ENCODE measurements at regions not wholly inside any gene's neighbourhood (a gene's known extent, or its start where the extent isn't known, plus 50 kb on each side); places are given as distances from the start of the nearest gene placed in this dataset.

- TF ChIP-seq CTCF (IDR thresholded peaks at IDR 0.05; ENCODE audit: extremely low read depth in 1 of 2, insufficient read depth in 1 of 2, low read depth in 1 of 2, low read length in 2 of 2) = no peak
- peak; percentile 4 for TF ChIP-seq FOS (IDR thresholded peaks at IDR 0.05; ENCODE audit: borderline replicate concordance, insufficient read depth, low read length)
- FAIRE-seq = no peak
- no TSS peak for BruUV-seq (replicated peaks)
These were observed 792.1 kb upstream of the SPRY2 start for GRCh38 chr13:81133066-81133465.

GRCh38 chr13:81117416-81117815 is 776.5 kb upstream of the SPRY2 start:
- POLR2A ChIA-PET = no interaction called here
- H3K36me3 ChIP-seq (ENCODE audit: control insufficient read depth in 2 of 2, extremely low read depth in 1 of 2, insufficient read depth in 2 of 2, low read length in 2 of 2) = no peaks in the 10 kb centered on the region
- H3K9me3 ChIP-seq (replicated peaks; ENCODE audit: control insufficient read depth, insufficient read depth, low read length) = no peaks in the 10 kb centered on the region
- H3K4me3 ChIP-seq (replicated peaks in 1 of 3; ENCODE audit: insufficient read depth in 1 of 3, low read depth in 1 of 3, low read length in 3 of 3) = no peak overlapping the region
- H3K4me2 ChIP-seq (ENCODE audit: insufficient read depth, low read length) = no peak overlapping the region
- H4K20me1 ChIP-seq (replicated peaks; ENCODE audit: control insufficient read depth, extremely low read depth, insufficient read depth, low read length) = no peaks in the 10 kb centered on the region
- no peaks in the 10 kb centered on the region for H3K9me1 ChIP-seq (replicated peaks; ENCODE audit: control insufficient read depth, extremely low read depth, insufficient read depth, low read length)
- no peaks in the 10 kb centered on the region for H3K27me3 ChIP-seq (ENCODE audit: control insufficient read depth in 2 of 2, insufficient read depth in 2 of 2, low read length in 2 of 2)
- no peak for FAIRE-seq
- no TSS peak for BruUV-seq (replicated peaks)
- DNase-seq (ENCODE audit: low read depth, low spot score) = no peak
- TF ChIP-seq MAX (IDR thresholded peaks at IDR 0.05; ENCODE audit: insufficient read depth, insufficient read length) (no peak), FOS (IDR thresholded peaks at IDR 0.05; ENCODE audit: borderline replicate concordance, insufficient read depth, low read length) (no peak)
- no peaks in the 10 kb centered on the region for H3K79me2 ChIP-seq (ENCODE audit: control insufficient read depth, insufficient read depth, low read length)
- H2AFZ ChIP-seq (ENCODE audit: low read depth, low read length) = no peak overlapping the region
- no peaks in the 10 kb centered on the region for H3K4me1 ChIP-seq (ENCODE audit: control insufficient read depth, extremely low read depth, insufficient read depth, low read length)
- no peak overlapping the region for H3K27ac ChIP-seq (ENCODE audit: insufficient read depth, low read depth, low read length)
- dilution Hi-C loops (cut with MboI; ENCODE audit: extremely low pct_ligation_motif_present, low sequenced_read_pairs) (no loop called here), intact Hi-C loops (cut with micrococcal nuclease) (no loop called here)
- CTCF ChIA-PET = no interaction called here
- H3K9ac ChIP-seq (replicated peaks; ENCODE audit: extremely low read depth, insufficient read depth, low read length) = no peak overlapping the region

More at GRCh38 chr13:81133066-81133465, 792.1 kb upstream of the SPRY2 start:
- Histone ChIP-seq H3K4me2 (ENCODE audit: insufficient read depth, low read length) (no peak overlapping the region), H2AFZ (ENCODE audit: low read depth, low read length) (no peak overlapping the region), H3K4me3 (replicated peaks in 1 of 3; ENCODE audit: insufficient read depth in 1 of 3, low read depth in 1 of 3, low read length in 3 of 3) (no peak overlapping the region), H3K27ac (ENCODE audit: insufficient read depth, low read depth, low read length) (no peak overlapping the region), H3K9me3 (replicated peaks; ENCODE audit: control insufficient read depth, insufficient read depth, low read length) (no peaks in the 10 kb centered on the region), H3K36me3 (ENCODE audit: control insufficient read depth in 2 of 2, extremely low read depth in 1 of 2, insufficient read depth in 2 of 2, low read length in 2 of 2) (no peaks in the 10 kb centered on the region), H4K20me1 (replicated peaks; ENCODE audit: control insufficient read depth, extremely low read depth, insufficient read depth, low read length) (no peaks in the 10 kb centered on the region), H3K9ac (replicated peaks; ENCODE audit: extremely low read depth, insufficient read depth, low read length) (no peak overlapping the region), H3K79me2 (ENCODE audit: control insufficient read depth, insufficient read depth, low read length) (no peaks in the 10 kb centered on the region), H3K27me3 (ENCODE audit: control insufficient read depth in 2 of 2, insufficient read depth in 2 of 2, low read length in 2 of 2) (no peaks in the 10 kb centered on the region), H3K4me1 (ENCODE audit: control insufficient read depth, extremely low read depth, insufficient read depth, low read length) (no peaks in the 10 kb centered on the region), H3K9me1 (replicated peaks; ENCODE audit: control insufficient read depth, extremely low read depth, insufficient read depth, low read length) (no peaks in the 10 kb centered on the region)
- CTCF ChIA-PET = interaction anchor here (1.0 kb wide), 1 partner anchor 37 kb away, joined by 3 read pairs; no protein-coding TSS in a partner anchor
- dilution Hi-C loops (cut with MboI; ENCODE audit: extremely low pct_ligation_motif_present, low sequenced_read_pairs) = no loop called here
- no peak for DNase-seq (ENCODE audit: low read depth, low spot score)
- intact Hi-C loops (cut with micrococcal nuclease) = no loop called here
- POLR2A ChIA-PET = no interaction called here

All from endothelial cell of umbilical vein (primary cell).